Breast epithelium (tissue), 3 donors: ENCODE measurements at regions not wholly inside any gene's neighbourhood (a gene's known extent, or its start where the extent isn't known, plus 50 kb on each side); places are given as distances from the start of the nearest gene placed in this dataset.

Experiments
- POLR2A ChIP-seq: fragments of 450-650 bp; IDR thresholded peaks from one replicate; pipeline ENCODE4 v1.6.1; 2016; ENCODE audit warnings: antibody characterized with exemption, mild to moderate bottlenecking, moderate library complexity
- TF ChIP-seq, protein P1 (sequence below), 3 donors: fragments of 450-650 bp; IDR thresholded peaks; one replicate each; pipeline ENCODE4 v1.5.1; 2016 to 2017; ENCODE audit warnings: antibody characterized with exemption in 3 of 3, mild to moderate bottlenecking in 3 of 3, moderate library complexity in 3 of 3

DNA sequence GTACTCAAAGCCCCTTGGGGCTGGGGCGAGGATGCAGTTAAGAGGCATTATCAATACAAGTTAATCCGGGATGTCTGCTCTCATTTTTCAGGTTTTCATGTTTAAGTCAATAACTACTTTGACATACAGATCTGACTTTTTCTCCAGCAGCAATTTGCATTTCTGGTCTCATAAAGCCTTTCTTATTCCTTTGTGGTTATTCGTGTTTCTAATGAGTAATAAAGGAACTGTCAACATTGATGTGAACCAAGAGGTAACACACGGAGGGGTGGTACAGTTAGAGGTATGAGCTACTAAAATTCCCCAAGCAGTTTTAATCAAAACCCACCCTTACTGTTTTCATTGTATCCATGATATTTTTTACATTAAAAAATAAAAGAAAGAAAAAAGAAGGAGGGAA is 138.0 kb upstream of the NFIB start:
- TF ChIP-seq, protein P1, sequence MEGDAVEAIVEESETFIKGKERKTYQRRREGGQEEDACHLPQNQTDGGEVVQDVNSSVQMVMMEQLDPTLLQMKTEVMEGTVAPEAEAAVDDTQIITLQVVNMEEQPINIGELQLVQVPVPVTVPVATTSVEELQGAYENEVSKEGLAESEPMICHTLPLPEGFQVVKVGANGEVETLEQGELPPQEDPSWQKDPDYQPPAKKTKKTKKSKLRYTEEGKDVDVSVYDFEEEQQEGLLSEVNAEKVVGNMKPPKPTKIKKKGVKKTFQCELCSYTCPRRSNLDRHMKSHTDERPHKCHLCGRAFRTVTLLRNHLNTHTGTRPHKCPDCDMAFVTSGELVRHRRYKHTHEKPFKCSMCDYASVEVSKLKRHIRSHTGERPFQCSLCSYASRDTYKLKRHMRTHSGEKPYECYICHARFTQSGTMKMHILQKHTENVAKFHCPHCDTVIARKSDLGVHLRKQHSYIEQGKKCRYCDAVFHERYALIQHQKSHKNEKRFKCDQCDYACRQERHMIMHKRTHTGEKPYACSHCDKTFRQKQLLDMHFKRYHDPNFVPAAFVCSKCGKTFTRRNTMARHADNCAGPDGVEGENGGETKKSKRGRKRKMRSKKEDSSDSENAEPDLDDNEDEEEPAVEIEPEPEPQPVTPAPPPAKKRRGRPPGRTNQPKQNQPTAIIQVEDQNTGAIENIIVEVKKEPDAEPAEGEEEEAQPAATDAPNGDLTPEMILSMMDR (IDR thresholded peaks at IDR 0.05): no peak
- no peak for TF ChIP-seq POLR2A
